GM19238 (cell line): ENCODE measurements at regions not wholly inside any gene's neighbourhood (a gene's known extent, or its start where the extent isn't known, plus 50 kb on each side); places are given as distances from the start of the nearest gene placed in this dataset.
"Not testable (repeated sequence)": the region's sequence is repeated elsewhere in the genome, so short reads cannot be mapped to it uniquely, and the experiment has no call there.

Experiments
- DNase-seq: peaks from one replicate; pipeline ENCODE4 v3.0.0; 2011; ENCODE audit warnings: low spot score; ENCODE audit not compliant: insufficient read length

DNA sequence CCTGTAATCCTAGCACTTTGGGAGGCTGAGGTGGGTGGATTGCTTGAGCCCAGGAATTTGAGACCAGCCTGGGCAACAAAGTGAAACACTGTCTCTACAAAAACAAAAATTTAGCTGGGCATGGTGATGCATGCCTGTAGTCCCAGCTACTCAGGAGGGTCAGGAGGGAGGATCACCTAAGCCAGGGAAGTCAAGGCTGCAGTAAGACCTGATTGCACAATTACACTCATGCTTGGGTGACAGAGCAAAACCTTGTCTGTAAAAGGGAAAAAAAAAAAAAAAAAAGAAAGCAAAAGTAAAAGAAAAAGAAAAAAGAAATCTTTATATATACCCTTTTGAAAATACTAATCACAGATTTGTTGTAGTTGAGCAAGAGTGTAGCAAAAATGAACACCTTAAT is 801.0 kb upstream of the IGFBP7 start:
- no peak for DNase-seq

- DNase-seq = no peak
Observed at GRCh38 chr4:57910151-57910550, 800.0 kb upstream of the IGFBP7 start.

DNA sequence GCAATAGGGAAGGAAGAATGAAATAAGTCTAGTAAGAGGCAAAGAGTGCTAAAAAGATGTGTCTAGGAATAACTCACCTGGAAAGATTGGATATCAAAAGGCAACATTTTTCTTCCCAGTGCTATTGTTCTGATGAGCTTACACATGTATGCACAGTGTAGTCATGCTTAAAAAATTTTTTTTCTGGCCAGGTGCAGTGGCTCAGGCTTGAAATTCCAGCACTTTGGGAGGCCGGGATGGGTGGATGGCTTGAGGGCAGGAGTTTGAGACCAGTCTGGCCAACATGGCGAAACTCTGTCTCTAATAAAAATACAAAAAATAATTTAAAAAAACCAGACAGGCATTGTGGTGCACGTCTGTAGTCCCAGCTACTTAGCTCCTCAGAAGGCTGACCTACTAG is 795.8 kb upstream of the IGFBP7 start:
- DNase-seq = no peak

GRCh38 chr4:57877047-57877458 is 766.9 kb upstream of the IGFBP7 start:
- no peak for DNase-seq

GRCh38 chr4:57875829-57876392 is 765.7 kb upstream of the IGFBP7 start:
- no peak for DNase-seq

- no peak for DNase-seq
Observed at GRCh38 chr4:57866468-57867171, 756.4 kb upstream of the IGFBP7 start.

DNA sequence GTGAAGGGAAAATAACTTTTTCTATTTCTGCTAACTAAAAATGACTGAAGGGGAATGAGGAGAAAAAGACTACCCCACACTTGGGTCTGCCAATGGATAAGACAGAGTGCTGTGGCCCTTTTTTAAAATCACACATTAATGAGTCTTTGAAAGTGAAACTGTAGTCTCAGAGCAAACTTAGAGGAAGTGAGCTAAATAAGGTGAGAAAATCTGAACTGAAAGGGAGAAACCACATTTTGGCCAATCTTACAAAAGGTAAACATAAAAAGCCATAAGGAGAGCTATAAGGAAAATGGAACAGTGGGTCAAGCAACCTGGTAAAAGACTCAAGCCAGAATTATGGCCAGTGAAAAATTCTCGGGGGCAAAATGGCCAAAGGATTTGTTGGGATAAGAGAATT is 755.1 kb upstream of the IGFBP7 start:
- no peak for DNase-seq

DNA sequence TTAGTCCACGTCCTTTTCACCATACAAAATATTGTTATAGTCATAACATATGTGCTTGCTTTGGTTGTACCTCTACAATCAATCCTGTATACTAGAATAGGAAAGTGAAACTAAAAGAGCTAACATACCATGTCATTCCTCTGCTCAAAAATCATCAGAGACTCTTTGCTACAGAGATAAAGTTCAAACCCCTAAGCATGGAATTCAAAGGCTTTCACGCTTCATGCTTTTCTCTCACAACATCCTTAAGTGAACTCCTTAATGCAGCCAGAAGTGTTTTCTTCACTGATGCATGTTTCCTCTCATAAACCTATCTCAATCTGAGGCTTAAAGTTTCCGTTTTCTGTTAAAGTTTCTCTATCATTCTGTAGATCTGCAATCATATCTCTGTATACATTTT is 744.6 kb upstream of the IGFBP7 start:
- DNase-seq = no peak

- DNase-seq = no peak
Observed at GRCh38 chr4:57850141-57850540, 740.0 kb upstream of the IGFBP7 start.

GRCh38 chr4:57832083-57832482 is 721.9 kb upstream of the IGFBP7 start:
- DNase-seq = no peak

- no peak for DNase-seq
Observed at GRCh38 chr4:57789666-57790065, 679.5 kb upstream of the IGFBP7 start.

- no peak for DNase-seq
Observed at GRCh38 chr4:57777876-57778275, 667.7 kb upstream of the IGFBP7 start.

GRCh38 chr4:57774681-57775080 is 664.5 kb upstream of the IGFBP7 start:
- DNase-seq = no peak

DNA sequence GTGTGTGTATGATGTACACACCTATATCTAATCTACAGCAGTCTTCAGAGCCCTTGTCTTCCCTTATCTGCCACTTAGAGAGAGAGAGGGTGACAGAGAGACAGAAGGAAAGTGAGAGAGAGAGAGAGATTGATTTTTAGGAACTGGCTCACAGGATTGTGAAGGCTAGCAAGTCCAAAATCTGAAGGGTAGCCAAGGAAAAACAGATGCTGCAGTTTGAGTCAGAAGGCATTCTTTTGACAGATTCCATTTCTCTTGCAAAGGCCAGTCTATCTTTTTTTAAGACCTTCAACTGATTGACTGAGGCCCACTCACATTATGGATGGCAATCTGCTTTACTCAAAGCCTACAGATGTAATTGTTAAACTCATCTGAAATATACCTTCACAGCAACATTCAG is 664.0 kb upstream of the IGFBP7 start:
- DNase-seq = no peak

GRCh38 chr4:57766341-57766740 is 656.2 kb upstream of the IGFBP7 start:
- DNase-seq = no peak

- DNase-seq = no peak
Observed at GRCh38 chr4:57764856-57765255, 654.7 kb upstream of the IGFBP7 start.

DNA sequence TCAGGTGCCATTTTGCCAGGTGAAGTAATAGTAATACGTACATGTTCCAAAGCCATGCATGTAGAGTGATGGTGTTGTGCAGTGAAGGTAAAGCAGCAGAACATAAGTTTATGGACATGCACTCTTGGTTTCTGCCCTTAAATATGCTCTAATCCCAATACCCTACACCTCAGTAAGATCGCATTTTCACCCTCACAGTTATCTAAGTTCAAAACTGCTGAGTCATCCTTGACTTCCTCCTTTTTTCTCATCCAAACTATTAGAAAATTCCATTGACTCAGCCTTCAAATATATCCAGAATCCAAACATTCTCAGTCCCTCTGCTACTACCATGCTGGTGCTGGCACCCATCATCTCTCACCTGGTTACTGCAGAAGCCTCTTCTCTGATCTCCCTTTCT is 652.9 kb upstream of the IGFBP7 start:
- DNase-seq = no peak

DNA sequence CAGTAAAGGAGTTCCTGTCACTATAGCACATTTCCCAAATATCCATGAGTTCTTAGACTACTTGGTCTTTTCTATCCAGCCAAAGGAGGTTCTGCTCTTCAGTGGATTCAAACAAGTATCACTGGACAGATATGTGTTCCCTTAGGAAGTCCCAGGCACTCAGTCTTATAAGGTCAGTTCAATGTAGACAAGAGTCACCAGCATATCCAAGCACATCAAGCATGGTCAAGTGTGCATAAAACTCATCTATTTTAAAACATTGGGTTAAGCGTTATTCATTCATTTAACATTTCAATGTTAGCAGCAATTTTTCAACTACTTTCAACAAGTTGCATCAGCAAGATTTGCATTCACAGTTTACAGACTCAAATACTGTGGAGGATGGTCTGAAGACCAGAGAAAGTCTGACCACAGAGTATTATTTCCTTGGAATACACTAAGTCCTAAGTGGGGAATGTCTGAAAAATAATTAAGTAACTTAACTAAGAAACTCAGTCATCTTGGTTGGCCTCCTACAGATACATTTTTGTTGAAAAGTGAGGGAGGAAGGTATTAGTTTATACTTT is 630.5 kb upstream of the IGFBP7 start:
- DNase-seq = no peak

DNA sequence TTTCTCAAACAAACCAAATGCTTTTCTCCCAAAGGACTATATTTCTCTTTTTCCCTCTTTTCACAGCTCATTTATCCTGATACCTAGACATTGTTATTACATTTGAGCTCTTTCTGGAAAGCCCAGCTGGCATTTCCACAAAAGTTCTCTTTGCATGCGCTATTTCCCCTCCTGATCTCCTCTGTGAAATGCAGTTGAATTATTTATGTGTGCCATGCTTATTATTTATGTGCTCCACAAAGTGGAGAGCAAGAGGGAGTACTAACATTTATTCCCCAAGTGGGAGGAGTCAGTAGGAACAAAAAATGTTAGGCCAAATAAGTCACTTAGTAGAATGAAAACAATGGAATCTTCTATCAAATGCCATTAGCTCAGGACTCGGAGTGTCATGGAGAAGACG is 626.6 kb upstream of the IGFBP7 start:
- no peak for DNase-seq

- no peak for DNase-seq
Observed at GRCh38 chr4:57734104-57734670, 624.0 kb upstream of the IGFBP7 start.

DNA sequence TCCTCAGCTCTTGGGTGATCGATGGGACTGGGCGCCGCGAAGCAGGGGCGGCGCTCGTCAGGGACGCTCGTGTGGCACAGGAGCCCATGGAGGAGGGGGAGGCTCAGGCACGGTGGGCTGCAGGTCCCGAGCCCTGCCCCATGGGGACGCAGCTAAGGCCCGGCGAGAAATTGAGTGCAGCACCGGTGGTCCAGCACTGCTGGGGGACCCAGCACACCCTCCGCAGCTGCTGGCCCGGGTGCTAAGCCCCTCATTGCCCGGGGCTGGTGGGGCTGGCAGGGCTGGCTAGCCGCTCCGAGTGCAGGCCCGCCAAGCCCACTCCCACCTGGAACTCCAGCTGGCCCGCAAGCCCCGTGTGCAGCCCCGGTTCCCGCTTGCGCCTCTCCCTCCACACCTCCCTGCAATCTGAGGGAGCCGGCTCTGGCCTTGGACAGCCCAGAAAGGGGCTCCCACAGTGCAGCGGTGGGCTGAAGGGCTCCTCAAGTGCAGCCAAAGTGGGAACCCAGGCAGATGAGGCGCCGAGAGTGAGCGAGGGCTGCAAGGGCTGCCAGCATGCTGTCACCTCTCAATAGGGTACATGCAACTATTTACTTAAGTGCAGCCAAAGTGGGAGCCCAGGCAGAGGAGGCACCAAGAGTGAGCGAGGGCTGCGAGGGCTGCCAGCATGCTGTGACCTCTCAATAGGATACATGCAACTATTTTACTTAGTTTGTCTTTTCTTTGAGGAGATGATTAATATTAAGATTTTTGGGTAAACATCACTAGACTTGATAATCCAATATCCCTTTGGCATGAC is 619.8 kb upstream of the IGFBP7 start:
- DNase-seq = not testable (repeated sequence)

DNA sequence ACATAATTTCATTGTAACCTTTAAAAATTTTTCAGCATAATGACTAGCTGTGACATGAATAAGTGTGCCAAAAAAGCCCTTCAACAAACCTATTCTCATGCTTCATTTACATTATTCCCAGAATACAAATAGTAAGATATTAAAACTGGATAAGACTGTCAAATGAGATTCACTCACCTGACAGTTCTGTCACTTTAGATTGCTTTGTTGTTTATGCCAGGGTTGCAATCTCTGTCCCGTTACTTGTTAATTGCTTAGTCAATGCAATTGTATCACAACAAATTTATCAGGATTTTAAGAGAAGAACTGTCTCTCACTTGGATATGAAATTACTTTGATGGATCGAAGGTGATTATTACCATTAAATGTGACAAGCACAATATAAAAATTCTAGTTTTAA is 616.0 kb upstream of the IGFBP7 start:
- DNase-seq = no peak
